Dedifferentiated amniotic fluid mesenchymal stem cell (primary cell): ENCODE measurements at regions not wholly inside any gene's neighbourhood (a gene's known extent, or its start where the extent isn't known, plus 50 kb on each side); places are given as distances from the start of the nearest gene placed in this dataset.

ENCODE experiments used
- DNase-seq: peaks from one replicate; pipeline ENCODE4 v3.0.0-alpha.2; 2016; ENCODE audit errors: extremely low spot score

DNA sequence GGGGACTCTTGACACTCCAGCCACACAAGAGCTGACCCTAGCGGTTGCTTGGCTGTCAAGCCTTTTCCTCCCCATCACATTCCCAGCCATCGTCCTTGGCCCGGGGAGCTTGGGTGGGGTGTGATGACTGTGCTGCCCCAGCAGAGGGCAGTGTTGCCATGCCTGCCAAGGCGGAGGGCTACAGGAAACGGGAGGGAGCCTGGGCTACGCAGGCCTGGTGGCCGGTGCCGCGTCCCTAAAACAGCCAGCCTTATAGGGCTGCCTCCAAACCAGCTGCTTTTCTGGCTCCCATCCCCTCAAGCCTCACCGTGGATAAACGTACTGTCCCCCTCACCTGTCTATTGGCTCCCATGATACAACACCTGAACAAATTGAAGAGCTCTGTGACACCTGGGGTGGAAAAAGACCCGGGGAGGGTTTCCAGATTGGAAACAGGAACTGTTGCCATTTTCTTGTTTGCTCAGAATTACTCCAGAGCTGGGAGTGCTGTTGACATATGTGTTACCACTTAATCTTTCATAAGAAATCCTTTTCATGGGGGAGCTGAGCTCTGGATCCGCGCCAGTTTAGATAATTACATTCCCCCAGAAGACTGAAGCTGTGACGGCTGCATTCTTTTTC is 72.8 kb upstream of the ASTN2 start:
- DNase-seq: no peak

DNA sequence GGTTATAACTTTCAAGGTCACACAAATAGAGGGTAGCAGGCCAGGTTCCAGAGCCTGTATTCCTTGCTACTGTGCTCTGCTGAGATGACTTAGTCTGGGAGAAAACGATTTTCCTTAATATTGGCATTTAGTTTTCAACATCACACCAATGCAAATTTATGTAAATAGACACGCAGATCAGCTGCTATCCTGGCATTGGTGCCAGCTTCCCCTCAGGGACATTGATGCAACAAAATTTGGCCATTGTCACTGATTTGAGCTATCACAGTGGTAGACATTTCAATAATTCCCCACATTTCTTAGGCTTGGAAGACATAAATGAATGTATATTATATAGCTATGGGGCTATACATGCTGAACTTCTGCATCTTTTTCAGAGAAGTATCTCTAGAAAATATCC is 71.6 kb upstream of the ASTN2 start:
- no peak for DNase-seq

DNA sequence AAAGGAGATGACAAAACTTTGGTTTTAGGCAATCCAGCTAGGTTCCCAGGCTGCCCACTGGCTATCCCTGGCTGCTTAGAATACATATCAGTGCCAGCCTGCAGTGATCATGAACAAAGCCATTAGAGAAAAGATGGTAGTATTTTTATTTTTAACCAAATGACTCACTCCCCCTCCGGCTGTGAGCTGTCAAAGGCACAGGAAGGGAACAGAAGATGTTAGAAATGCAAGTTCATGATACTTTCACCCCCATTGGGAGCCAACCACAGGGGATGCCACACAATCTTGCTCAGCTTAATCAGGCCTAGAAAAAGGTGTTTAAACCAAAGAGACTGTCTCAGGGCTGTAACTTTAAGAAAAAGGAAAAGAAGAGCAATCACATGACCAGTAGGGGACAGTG is 70.3 kb upstream of the ASTN2 start:
- DNase-seq: no peak

DNA sequence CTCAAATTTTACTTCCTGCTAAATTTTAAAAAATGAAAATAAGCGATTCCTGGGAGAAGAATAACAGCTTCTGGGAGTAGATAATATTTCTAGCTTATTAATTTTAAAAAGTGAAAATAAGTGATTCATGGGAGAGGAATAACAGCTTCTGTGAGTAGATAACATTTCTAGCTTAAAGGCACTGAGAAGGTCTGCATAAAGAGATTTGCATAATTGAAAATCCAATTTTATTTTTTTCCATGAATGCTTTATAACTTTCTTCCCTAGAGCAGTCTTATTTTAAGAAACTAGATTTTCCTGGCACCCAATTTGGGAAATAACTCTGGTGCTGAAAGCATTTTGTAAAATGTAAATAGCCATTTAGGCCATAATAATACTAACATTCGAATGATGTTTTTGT is 65.9 kb upstream of the ASTN2 start:
- DNase-seq: no peak

DNA sequence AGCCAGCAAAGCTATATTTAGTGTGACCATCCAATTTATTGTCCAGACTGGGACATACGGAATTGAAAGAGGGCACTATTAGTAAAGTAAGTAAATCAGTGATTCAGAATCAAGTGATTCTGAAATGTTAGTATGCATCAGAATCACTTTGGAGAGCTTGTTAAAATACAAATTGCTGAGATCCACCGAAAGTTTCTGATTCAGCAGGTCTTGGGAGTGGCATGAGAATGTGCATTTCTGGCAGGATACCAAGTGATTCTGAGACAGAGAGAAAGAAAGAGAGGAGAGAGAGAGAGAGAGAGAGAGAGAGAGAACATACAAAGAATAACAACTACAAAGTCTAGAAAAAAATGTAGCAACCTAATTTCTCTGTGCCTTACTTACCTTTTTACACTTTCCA is 65.4 kb upstream of the ASTN2 start:
- DNase-seq: no peak

DNA sequence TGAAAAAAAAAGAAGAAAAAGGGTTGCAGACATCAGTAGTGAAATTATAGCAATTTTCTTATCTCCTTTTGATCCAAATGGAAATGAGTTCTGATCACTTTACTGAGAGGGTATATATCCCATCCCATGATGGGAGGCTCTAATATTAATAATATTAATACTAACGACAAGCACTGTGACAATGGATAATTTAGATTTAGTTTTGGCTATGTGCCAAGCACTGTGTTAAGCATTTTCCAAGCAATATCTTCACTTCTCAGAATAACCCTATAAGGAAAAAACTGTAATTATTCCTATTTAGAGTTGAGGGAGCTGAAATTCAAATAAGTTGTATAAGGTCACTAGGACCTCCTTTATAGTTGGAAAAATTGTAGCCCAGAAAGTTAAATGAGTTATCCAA is 58.4 kb upstream of the ASTN2 start:
- DNase-seq: no peak

DNA sequence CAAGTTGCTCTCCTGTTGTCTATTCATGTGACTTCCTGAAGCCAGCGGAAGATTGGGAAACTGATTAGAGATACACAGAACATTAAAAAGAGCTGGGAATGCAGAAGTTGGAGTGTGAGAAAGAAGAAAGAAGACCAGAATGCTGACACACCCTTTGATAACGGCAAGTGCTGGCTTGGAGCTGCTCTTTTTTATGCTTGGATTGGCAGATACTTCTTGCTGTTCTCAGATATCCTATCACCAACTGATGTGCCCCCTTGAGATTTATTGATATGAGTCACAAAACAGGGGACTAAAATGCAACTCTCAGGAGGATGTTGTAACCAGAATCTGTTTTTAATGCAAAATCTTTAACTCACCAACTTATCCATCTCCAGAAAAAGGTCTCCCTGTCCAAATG is 56.0 kb upstream of the ASTN2 start:
- DNase-seq: no peak

DNA sequence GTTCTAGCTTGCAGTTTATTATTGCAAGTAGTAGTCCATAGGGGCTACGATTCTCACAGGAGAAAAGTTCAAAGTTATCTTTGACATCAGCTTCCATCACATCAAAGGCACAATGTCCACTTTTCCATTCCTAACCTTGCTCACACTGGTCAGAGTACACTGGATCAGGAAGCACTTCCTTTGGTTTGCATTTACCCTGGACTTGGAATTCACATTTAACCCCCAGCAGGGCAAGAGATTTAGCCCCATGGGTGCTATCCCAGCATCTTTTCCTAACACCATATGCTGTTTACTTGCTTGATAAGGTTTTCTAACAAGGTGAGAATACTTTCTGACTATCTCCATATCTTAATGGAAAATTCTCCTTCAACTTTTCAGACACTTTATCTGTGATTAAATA is 55.6 kb upstream of the ASTN2 start:
- no peak for DNase-seq

DNA sequence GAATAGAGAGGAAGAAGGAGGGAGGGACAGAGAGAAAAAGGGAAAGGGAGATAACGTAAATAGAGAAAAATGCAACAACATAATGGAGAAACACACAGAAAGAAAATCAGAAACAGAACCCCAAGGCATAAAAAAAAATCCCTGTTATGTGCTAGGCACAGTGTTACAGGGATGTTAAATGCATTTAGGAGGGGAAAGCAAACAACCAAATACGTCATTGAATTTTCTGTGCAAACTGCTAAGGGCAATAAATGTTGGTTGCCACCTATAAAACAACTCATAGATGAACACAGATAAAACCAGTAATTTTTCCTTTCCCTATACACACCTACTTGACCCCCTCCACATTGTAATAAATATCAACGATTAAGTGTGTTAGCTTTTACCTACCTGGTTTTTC is 51.3 kb upstream of the ASTN2 start:
- DNase-seq: no peak

DNA sequence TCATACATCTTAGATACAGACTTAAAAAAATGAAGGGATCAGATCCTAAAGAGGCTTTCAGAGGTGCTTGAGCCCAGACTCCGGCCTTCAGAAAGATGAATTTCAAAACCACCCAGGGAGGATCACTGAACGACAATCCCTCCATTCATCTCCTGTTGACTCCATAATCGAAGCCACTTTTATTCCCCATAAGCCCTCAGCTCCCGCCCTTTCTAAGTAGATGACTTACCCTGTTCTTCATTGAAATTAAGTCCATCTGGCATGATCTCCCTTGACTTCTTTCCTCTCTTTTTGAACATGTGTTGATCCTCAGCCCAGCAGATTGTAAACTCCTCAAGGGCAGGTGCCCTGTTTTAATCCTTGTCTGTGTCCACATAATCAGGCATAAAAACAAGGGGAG is 50.8 kb upstream of the ASTN2 start:
- DNase-seq: no peak

DNA sequence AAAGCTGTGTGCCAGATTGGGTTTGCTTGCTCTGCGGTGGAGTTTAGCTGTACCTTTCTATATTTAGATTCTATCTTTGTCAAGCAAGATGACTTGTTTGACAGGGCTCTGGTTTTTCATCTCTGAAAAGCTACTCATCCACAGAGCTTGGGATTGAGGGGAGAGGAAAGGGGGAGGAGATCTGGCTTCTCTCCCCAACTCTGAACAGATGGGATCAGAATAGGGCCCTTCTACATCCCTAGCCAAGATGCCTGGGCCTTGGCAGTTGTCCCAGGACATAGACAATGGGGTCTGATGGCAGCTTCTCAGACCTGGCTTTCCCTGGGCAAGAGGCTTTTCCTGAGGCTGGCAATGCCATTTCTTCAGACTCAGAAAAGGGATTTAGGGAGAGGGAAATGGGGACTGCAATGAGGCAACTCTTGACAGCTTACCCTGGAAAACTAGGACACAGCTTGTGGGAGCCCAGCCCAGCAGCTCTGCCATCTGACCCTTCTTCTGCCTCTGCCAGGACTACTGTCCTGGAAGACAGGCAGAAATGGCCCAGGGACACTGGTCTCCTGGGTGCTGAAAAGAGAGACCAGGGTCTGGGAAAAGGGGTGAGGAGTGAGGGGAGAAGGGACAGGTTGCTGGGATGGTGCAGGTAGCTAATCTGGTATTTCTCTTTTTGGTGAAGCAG is 50.2 kb upstream of the ASTN2 start:
- no peak for DNase-seq
